AG04449 (cell line): ENCODE measurements at regions not wholly inside any gene's neighbourhood (a gene's known extent, or its start where the extent isn't known, plus 50 kb on each side); places are given as distances from the start of the nearest gene placed in this dataset.

Source experiments
- CTCF ChIA-PET: fragments of 350-600 bp; formaldehyde crosslinking; extraction: SDS; loops from one replicate; lab custom pipeline; 2021; ENCODE audit warnings: antibody characterized with exemption; lab: Yijun Ruan, JAX
- POLR2A ChIA-PET: fragments of 400-600, 350-600 bp; formaldehyde crosslinking; extraction: SDS; loops from one replicate; lab custom pipeline; 2020; ENCODE audit warnings: antibody characterized with exemption, inconsistent platforms; lab: Yijun Ruan, JAX
- DNase-seq: peaks from one replicate; pipeline ENCODE4 v3.0.0-alpha.2; 2010; ENCODE audit warnings: low read depth, low spot score
- H3K4me3 ChIP-seq: 2 replicates; pipeline ENCODE4 v1.5.1; 2011; ENCODE audit warnings: low read depth, mild to moderate bottlenecking, control low read depth, low read length
- CTCF ChIP-seq: IDR thresholded peaks from one replicate; pipeline ENCODE4 v1.5.1; 2011; ENCODE audit warnings: mild to moderate bottlenecking, moderate library complexity, low read length, control low read depth, inconsistent platforms; ENCODE audit not compliant: insufficient read depth; ENCODE audit errors: missing control alignments

- DNase-seq: no peak
- H3K4me3 ChIP-seq: no peak overlapping the region
- no peak for TF ChIP-seq CTCF
- ChIA-PET POLR2A (no interaction called here), CTCF (no interaction called here)
These were observed 147.3 kb downstream of the PCTP start for GRCh38 chr17:55898195-55898594.

- DNase-seq: no peak
- ChIA-PET POLR2A (no interaction called here), CTCF (no interaction called here)
- TF ChIP-seq CTCF: no peak
- H3K4me3 ChIP-seq: no peak overlapping the region
These were observed 149.3 kb downstream of the PCTP start for GRCh38 chr17:55900188-55900587.

- DNase-seq: no peak
- ChIA-PET POLR2A (no interaction called here), CTCF (no interaction called here)
- TF ChIP-seq CTCF: no peak
- no peak overlapping the region for H3K4me3 ChIP-seq
These were observed 152.3 kb downstream of the PCTP start for GRCh38 chr17:55903028-55903690.

- no peak for DNase-seq
- POLR2A ChIA-PET: no interaction called here
- TF ChIP-seq CTCF: no peak
- H3K4me3 ChIP-seq: no peak overlapping the region
- CTCF ChIA-PET: no interaction called here
These were observed 158.9 kb downstream of the PCTP start for GRCh38 chr17:55909776-55910175.

GRCh38 chr17:55911186-55911585 is 160.3 kb downstream of the PCTP start:
- no peak for DNase-seq
- TF ChIP-seq CTCF: no peak
- ChIA-PET CTCF (no interaction called here), POLR2A (no interaction called here)
- H3K4me3 ChIP-seq: no peak overlapping the region

GRCh38 chr17:55925440-55925839 is 174.6 kb downstream of the PCTP start:
- no peak overlapping the region for H3K4me3 ChIP-seq
- ChIA-PET CTCF (no interaction called here), POLR2A (no interaction called here)
- DNase-seq: no peak
- no peak for TF ChIP-seq CTCF
